Fibroblast of skin of scalp (primary cell): ENCODE measurements at regions not wholly inside any gene's neighbourhood (a gene's known extent, or its start where the extent isn't known, plus 50 kb on each side); places are given as distances from the start of the nearest gene placed in this dataset.

Experiments used
- DNase-seq: peaks from one replicate; pipeline ENCODE4 v3.0.0-alpha.2; 2013

- no peak for DNase-seq
These were observed 235.1 kb upstream of the DIO2 start for GRCh38 chr14:80446356-80446755.

GRCh38 chr14:80445605-80446004, 234.3 kb upstream of the DIO2 start:
- no peak for DNase-seq

- DNase-seq: no peak
These were observed 223.4 kb upstream of the DIO2 start for GRCh38 chr14:80434574-80435321.

- no peak for DNase-seq
These were observed 222.5 kb upstream of the DIO2 start for GRCh38 chr14:80433811-80434210.

GRCh38 chr14:80428671-80429070, 217.4 kb upstream of the DIO2 start:
- no peak for DNase-seq

GRCh38 chr14:80428171-80428570, 216.9 kb upstream of the DIO2 start:
- DNase-seq: peak; percentile 61

GRCh38 chr14:80427101-80427500, 215.8 kb upstream of the DIO2 start:
- no peak for DNase-seq

- no peak for DNase-seq
These were observed 215.4 kb upstream of the DIO2 start for GRCh38 chr14:80426683-80427082.

GRCh38 chr14:80425686-80426085, 214.4 kb upstream of the DIO2 start:
- DNase-seq: peak; percentile 91

GRCh38 chr14:80419769-80420168, 208.5 kb upstream of the DIO2 start:
- no peak for DNase-seq

- DNase-seq: no peak
These were observed 208.0 kb upstream of the DIO2 start for GRCh38 chr14:80419345-80419744.

- DNase-seq: no peak
These were observed 204.3 kb upstream of the DIO2 start for GRCh38 chr14:80415636-80416035.

GRCh38 chr14:80414080-80414479, 202.8 kb upstream of the DIO2 start:
- no peak for DNase-seq

GRCh38 chr14:80404413-80404812, 193.1 kb upstream of the DIO2 start:
- no peak for DNase-seq

- DNase-seq: no peak
These were observed 191.7 kb upstream of the DIO2 start for GRCh38 chr14:80403036-80403435.

- DNase-seq: no peak
These were observed 183.7 kb upstream of the DIO2 start for GRCh38 chr14:80395031-80395430.

GRCh38 chr14:80393766-80394165, 182.5 kb upstream of the DIO2 start:
- no peak for DNase-seq

- DNase-seq: peak; percentile 85
These were observed 179.6 kb upstream of the DIO2 start for GRCh38 chr14:80390906-80391305.

GRCh38 chr14:80388980-80389711, 177.8 kb upstream of the DIO2 start:
- DNase-seq: peak; percentile 94

GRCh38 chr14:80387563-80387981, 176.3 kb upstream of the DIO2 start:
- DNase-seq: peak; percentile 6

GRCh38 chr14:80385336-80385735, 174.0 kb upstream of the DIO2 start:
- DNase-seq: no peak

- no peak for DNase-seq
These were observed 171.9 kb upstream of the DIO2 start for GRCh38 chr14:80383223-80383622.

GRCh38 chr14:80381807-80382363, 170.6 kb upstream of the DIO2 start:
- DNase-seq: no peak

- no peak for DNase-seq
These were observed 167.7 kb upstream of the DIO2 start for GRCh38 chr14:80379035-80379434.
